Gastrocnemius medialis (tissue), 4 donors: ENCODE measurements at regions not wholly inside any gene's neighbourhood (a gene's known extent, or its start where the extent isn't known, plus 50 kb on each side); places are given as distances from the start of the nearest gene placed in this dataset.

Source experiments
- ATAC-seq, 2 donors: fragments of 150-250 bp; one replicate each; pipeline ENCODE4 v1.9.1; 2016
- DNase-seq, 2 donors: peaks; one replicate each; pipeline ENCODE4 v3.0.0-alpha.2; 2019
- H3K27ac ChIP-seq, 4 donors: fragments of 200-600 bp; sonication (generic); 1 replicate in 1 of 4; 2 replicates in 3 of 4; pipeline ENCODE4 v1.5.1; 2016 to 2018; ENCODE audit warnings: mild to moderate bottlenecking in 2 of 4, moderate library complexity in 1 of 4
- H3K27me3 ChIP-seq, 3 donors: fragments of 200-600 bp; sonication (generic) in 2 of 3; 1 replicate in 1 of 3; 2 replicates in 2 of 3; pipeline versions ENCODE4 v1.5.1 to v1.6.0; 2016 to 2019; ENCODE audit warnings: mild to moderate bottlenecking in 1 of 3, moderate library complexity in 1 of 3
- H3K36me3 ChIP-seq, 2 donors: fragments of 200-600 bp; sonication (generic) in 1 of 2; one replicate each; pipeline ENCODE4 v1.5.1; 2017 to 2018
- H3K4me1 ChIP-seq, 2 donors: fragments of 200-600 bp; sonication (generic) in 1 of 2; one replicate each; pipeline ENCODE4 v1.5.1; 2016 to 2017; ENCODE audit warnings: mild to moderate bottlenecking in 2 of 2
- H3K4me3 ChIP-seq, 4 donors: fragments of 200-600 bp; sonication (generic) in 3 of 4; 1 replicate in 1 of 4; 2 replicates in 3 of 4; pipeline ENCODE4 v1.5.1; 2016 to 2019; ENCODE audit warnings: mild to moderate bottlenecking in 2 of 4
- H3K9me3 ChIP-seq, 3 donors: fragments of 200-600 bp; sonication (generic) in 2 of 3; 1 replicate in 1 of 3; 2 replicates in 2 of 3; pipeline ENCODE4 v1.5.1; 2016 to 2019
- POLR2A ChIP-seq, 2 donors: fragments of 450-650 bp; IDR thresholded peaks; one replicate each; pipeline ENCODE4 v1.6.1; 2017; ENCODE audit warnings: antibody characterized with exemption in 2 of 2, mild to moderate bottlenecking in 2 of 2, moderate library complexity in 2 of 2
- in situ Hi-C, 4 donors: fragments of 200-750 bp; cut with MboI; loops; one replicate each; pipeline versions ENCODE4 v1.15.0 to v1.8.0; 2017; ENCODE audit warnings: low sequenced_read_pairs in 4 of 4
- intact Hi-C: fragments of 100-400 bp; cut with DNase I; formaldehyde crosslinking; loops from one replicate; pipeline ENCODE4 v1.15.1; 2023; ENCODE audit warnings: low total_unique reads
- TF ChIP-seq, protein P1 (sequence below), 5 experiments: fragments of 450-650 bp in 3 of 5; fragments of 200-600 bp in 2 of 5; sonication (generic) in 2 of 5; IDR thresholded peaks in 4 of 5; conservative IDR thresholded peaks in 1 of 5; 1 replicate in 4 of 5; 2 replicates in 1 of 5; pipeline ENCODE4 v1.5.1; 2016 to 2019; ENCODE audit warnings: antibody characterized with exemption in 5 of 5, mild to moderate bottlenecking in 3 of 5, moderate library complexity in 3 of 5

DNA sequence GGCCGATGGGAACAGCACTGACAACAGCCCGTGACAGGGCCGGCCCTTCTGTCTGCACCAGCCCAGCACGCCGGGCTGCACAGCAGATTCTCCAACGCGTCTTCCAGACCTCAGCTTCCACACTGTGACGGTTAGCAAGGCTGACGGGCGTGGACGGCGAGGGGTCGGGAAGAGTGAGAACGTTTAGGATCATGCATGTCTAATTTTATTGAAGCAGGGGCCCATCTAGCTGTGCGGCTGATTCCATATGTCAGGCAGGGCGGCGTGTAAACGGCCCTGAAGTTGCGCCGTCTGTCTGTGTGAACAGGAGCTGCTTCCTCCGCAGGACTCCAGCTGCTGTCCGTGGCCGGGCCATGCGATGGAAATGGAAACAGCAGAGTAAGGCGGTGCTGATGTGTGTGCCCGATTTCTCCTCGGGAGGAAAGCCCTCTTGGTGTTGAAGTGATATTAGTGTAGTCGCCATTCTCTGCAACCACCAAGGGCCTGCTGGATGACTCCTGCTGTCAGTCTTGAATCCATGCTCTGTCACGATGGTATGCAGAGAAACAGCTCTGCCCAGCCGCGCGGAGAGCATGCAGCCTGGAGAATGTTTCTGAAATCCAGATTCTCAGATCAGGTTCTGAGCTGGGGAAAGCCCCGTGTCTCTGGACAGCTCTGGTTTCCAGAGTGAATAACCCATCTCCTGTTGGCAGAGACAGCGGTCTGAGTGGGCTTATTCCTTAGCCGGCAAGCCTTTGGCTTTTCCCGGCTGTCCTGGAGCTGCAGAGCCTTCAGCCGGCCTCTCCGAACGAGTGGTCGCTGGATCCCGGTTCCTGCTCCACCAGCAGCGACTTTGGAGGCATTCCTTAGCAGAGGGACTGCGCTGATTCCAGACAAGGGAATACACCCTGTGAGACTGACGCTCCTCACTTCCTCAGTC, 158.1 kb upstream of the UBE3A start:
- ATAC-seq, result peak; percentile 58 to 75
- H3K4me3 ChIP-seq, result peak overlapping the region; percentile 45 to 53 (median 46)
- H3K27ac ChIP-seq, result peak overlapping the region in 1 of 4 donors; percentile 11

DNA sequence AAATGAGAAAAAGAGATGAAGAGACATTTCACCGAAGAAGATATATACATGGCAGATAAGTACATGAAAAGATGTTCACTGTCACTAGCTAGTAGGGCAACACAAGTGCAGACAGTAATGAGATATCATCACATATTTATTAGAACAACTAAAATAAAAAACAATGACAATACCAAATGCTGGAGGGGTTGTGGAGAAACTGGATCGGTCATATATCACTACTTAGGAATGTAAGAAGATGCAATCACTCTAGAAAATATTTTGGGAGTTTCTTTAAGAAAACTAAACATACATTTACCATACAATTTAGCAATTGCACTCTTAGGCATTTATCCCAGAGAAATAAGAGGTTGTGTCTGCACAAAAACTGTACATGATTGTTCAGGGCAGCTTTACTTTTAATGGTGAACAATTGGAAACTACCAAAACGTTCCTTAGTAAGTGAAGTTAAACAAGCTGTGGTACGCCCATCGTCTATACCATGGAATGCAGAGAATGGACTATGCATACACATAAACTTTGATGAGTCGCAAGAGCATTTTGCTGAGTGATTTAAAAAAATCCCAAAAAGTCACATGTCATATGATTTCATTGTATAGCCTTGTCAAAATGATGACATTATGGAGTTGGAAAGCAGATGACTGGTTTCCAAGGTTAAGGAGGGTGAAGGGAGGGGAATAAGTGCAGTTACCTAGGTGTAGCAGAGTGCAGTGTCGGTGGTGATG, 149.0 kb upstream of the UBE3A start:
- Histone ChIP-seq H3K27ac (no peak overlapping the region), H3K36me3 (no peaks in the 10 kb centered on the region), H3K4me3 (no peak overlapping the region), H3K9me3 (no peaks in the 10 kb centered on the region), H3K27me3 (no peaks in the 10 kb centered on the region), H3K4me1 (no peaks in the 10 kb centered on the region)
- ATAC-seq (no peak), DNase-seq (no peak)
- TF ChIP-seq, protein P1, sequence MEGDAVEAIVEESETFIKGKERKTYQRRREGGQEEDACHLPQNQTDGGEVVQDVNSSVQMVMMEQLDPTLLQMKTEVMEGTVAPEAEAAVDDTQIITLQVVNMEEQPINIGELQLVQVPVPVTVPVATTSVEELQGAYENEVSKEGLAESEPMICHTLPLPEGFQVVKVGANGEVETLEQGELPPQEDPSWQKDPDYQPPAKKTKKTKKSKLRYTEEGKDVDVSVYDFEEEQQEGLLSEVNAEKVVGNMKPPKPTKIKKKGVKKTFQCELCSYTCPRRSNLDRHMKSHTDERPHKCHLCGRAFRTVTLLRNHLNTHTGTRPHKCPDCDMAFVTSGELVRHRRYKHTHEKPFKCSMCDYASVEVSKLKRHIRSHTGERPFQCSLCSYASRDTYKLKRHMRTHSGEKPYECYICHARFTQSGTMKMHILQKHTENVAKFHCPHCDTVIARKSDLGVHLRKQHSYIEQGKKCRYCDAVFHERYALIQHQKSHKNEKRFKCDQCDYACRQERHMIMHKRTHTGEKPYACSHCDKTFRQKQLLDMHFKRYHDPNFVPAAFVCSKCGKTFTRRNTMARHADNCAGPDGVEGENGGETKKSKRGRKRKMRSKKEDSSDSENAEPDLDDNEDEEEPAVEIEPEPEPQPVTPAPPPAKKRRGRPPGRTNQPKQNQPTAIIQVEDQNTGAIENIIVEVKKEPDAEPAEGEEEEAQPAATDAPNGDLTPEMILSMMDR (IDR thresholded peaks at IDR 0.05 in 4 of 5, conservative IDR thresholded peaks at IDR 0.05 in 1 of 5), result no peak
- TF ChIP-seq POLR2A (IDR thresholded peaks at IDR 0.05), result no peak
- in situ Hi-C loops, result loop anchor here in 1 of 4 donors (10.0 kb wide), 1 partner anchor 63 kb away; no protein-coding TSS in a partner anchor
- intact Hi-C loops, result no loop called here

More for the DNA sequence above, 158.1 kb upstream of the UBE3A start:
- in situ Hi-C loops (no loop called here), intact Hi-C loops (loop anchor here (10.0 kb wide), 1 partner anchor 82 kb away; no protein-coding TSS in a partner anchor)
- Histone ChIP-seq H3K4me1 (peaks cover 0 to 6% of the 10 kb centered on the region in 2 donors), H3K9me3 (no peaks in the 10 kb centered on the region), H3K36me3 (no peaks in the 10 kb centered on the region), H3K27me3 (no peaks in the 10 kb centered on the region)
- no peak for TF ChIP-seq POLR2A (IDR thresholded peaks at IDR 0.05)
- TF ChIP-seq, protein P1 (IDR thresholded peaks at IDR 0.05 in 4 of 5, conservative IDR thresholded peaks at IDR 0.05 in 1 of 5), result peak in 1 of 5 experiments; percentile 26
- DNase-seq, result no peak

DNA sequence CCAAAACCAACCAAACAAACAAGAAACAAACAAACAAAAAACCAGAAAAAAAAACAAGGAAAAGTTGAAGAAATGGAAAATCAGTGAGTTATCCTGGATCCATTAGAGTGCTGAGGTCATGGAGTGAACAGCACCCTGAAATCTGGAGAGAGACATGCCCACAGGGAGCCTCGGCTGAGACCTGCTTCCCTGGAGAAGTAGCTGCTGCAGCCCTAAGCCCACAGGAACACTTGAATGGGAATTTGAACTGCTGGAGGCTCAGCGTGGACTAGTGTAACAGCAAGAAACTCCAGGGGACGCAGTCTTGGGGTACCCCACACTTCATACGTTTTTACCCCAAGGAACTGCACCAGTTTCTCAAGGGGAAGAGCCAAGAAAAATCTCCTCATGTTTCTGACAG, 144.1 kb upstream of the UBE3A start:
- no peak for ATAC-seq
- TF ChIP-seq, protein P1 (IDR thresholded peaks at IDR 0.05 in 4 of 5, conservative IDR thresholded peaks at IDR 0.05 in 1 of 5), result no peak
- no peak for TF ChIP-seq POLR2A (IDR thresholded peaks at IDR 0.05)
- Histone ChIP-seq H3K4me1 (no peaks in the 10 kb centered on the region), H3K27me3 (no peaks in the 10 kb centered on the region), H3K27ac (no peak overlapping the region), H3K4me3 (no peak overlapping the region), H3K36me3 (no peaks in the 10 kb centered on the region), H3K9me3 (no peaks in the 10 kb centered on the region)
- intact Hi-C loops (no loop called here), in situ Hi-C loops (loop anchor here in 1 of 4 donors (10.0 kb wide), 1 partner anchor 58 kb away; no protein-coding TSS in a partner anchor)
- DNase-seq, result no peak

DNA sequence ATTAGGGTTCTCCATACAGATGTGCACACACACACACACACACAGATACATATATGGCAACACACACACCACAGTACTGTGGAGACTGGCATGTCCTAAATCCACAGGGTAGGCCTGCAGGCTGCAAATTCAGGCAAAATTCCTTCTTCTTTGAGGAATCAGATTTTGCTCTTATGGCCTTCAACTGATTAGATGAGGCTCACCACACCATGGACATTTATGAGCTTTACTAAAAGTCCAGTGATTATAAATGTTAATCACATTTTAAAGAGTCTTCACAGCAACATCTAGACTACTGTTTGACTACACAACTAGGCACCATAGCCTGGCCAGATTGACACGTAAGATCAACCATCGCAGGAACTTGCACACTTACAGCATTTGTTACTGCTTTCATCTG, 140.3 kb upstream of the UBE3A start:
- intact Hi-C loops, result loop anchor here (10.0 kb wide), 1 partner anchor 66 kb away; no protein-coding TSS in a partner anchor
- Histone ChIP-seq H3K9me3 (no peaks in the 10 kb centered on the region), H3K27me3 (no peaks in the 10 kb centered on the region), H3K27ac (no peak overlapping the region), H3K4me1 (no peaks in the 10 kb centered on the region), H3K36me3 (no peaks in the 10 kb centered on the region), H3K4me3 (no peak overlapping the region)
- DNase-seq, result no peak
- no peak for TF ChIP-seq POLR2A (IDR thresholded peaks at IDR 0.05)
- TF ChIP-seq, protein P1 (IDR thresholded peaks at IDR 0.05 in 4 of 5, conservative IDR thresholded peaks at IDR 0.05 in 1 of 5), result no peak
- in situ Hi-C loops, result no loop called here
- no peak for ATAC-seq
